Peyer's patch (tissue), 4 donors: ENCODE measurements at regions not wholly inside any gene's neighbourhood (a gene's known extent, or its start where the extent isn't known, plus 50 kb on each side); places are given as distances from the start of the nearest gene placed in this dataset.

Experiments used
- POLR2A ChIP-seq, 2 donors: fragments of 450-650 bp; IDR thresholded peaks; one replicate each; pipeline ENCODE4 v1.5.1; 2017; ENCODE audit warnings: antibody characterized with exemption in 2 of 2, mild to moderate bottlenecking in 2 of 2, moderate library complexity in 2 of 2
- TF ChIP-seq, protein P1 (sequence below), 6 experiments: fragments of 450-650 bp in 4 of 6; fragments of 200-600 bp in 2 of 6; sonication (generic) in 1 of 6; IDR thresholded peaks; one replicate each; pipeline ENCODE4 v1.5.1; 2017 to 2019; ENCODE audit warnings: antibody characterized with exemption in 6 of 6, mild to moderate bottlenecking in 3 of 6, moderate library complexity in 1 of 6

DNA sequence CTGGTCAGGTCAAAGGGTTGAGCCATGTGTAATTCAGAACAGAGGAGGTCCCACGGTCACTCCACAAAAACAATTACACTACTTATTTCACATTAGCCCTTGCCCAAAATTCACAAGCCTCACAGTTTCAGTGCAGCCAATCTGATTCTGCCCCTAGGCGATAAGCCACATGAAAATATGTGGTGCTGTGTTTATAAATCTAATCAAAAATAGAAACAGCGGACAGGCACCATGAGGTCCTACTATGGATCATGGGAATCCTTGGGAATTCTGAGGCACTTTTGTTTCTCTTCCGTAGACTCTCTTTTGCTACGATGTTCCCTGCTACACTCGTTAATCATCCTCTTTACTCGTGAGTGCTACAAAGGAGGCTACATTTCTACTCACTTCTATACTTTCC lies 476.1 kb downstream of the TFAP2A start:
- TF ChIP-seq POLR2A (IDR thresholded peaks at IDR 0.05), result no peak
- TF ChIP-seq, protein P1, sequence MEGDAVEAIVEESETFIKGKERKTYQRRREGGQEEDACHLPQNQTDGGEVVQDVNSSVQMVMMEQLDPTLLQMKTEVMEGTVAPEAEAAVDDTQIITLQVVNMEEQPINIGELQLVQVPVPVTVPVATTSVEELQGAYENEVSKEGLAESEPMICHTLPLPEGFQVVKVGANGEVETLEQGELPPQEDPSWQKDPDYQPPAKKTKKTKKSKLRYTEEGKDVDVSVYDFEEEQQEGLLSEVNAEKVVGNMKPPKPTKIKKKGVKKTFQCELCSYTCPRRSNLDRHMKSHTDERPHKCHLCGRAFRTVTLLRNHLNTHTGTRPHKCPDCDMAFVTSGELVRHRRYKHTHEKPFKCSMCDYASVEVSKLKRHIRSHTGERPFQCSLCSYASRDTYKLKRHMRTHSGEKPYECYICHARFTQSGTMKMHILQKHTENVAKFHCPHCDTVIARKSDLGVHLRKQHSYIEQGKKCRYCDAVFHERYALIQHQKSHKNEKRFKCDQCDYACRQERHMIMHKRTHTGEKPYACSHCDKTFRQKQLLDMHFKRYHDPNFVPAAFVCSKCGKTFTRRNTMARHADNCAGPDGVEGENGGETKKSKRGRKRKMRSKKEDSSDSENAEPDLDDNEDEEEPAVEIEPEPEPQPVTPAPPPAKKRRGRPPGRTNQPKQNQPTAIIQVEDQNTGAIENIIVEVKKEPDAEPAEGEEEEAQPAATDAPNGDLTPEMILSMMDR (IDR thresholded peaks at IDR 0.05), result no peak
